GM10248 (cell line): ENCODE measurements at regions not wholly inside any gene's neighbourhood (a gene's known extent, or its start where the extent isn't known, plus 50 kb on each side); places are given as distances from the start of the nearest gene placed in this dataset.

Experiments
- CTCF ChIA-PET: fragments of 300-600 bp; sonication (Branson Sonifier 250); formaldehyde crosslinking; extraction: SDS; loops from one replicate; lab custom pipeline; 2021; ENCODE audit warnings: antibody characterized with exemption; lab: Yijun Ruan, JAX
- POLR2A ChIA-PET: fragments of 350-650 bp; sonication (Branson Sonifier 250); formaldehyde crosslinking; extraction: SDS; loops from one replicate; lab custom pipeline; 2020; ENCODE audit warnings: antibody characterized with exemption; lab: Yijun Ruan, JAX
- DNase-seq: peaks from one replicate; pipeline ENCODE4 v3.0.0; 2012; ENCODE audit errors: extremely low spot score
- CTCF ChIP-seq: IDR thresholded peaks from 2 replicates; pipeline ENCODE4 v1.5.1; 2012; ENCODE audit warnings: mild to moderate bottlenecking, low read depth; ENCODE audit errors: extremely low read depth, missing control alignments, control extremely low read depth

GRCh38 chr9:108489567-108489966, 366.2 kb downstream of the ACTL7B start:
- no peak for TF ChIP-seq CTCF
- POLR2A ChIA-PET = no interaction called here
- CTCF ChIA-PET = no interaction called here
- DNase-seq = no peak

GRCh38 chr9:108486831-108487230, 369.0 kb downstream of the ACTL7B start:
- DNase-seq = no peak
- ChIA-PET POLR2A (no interaction called here), CTCF (interaction anchor here (1.0 kb wide), 1 partner anchor 18 kb away, joined by 3 read pairs; no protein-coding TSS in a partner anchor)
- no peak for TF ChIP-seq CTCF

GRCh38 chr9:108484468-108484867, 371.3 kb downstream of the ACTL7B start:
- ChIA-PET CTCF (no interaction called here), POLR2A (no interaction called here)
- no peak for TF ChIP-seq CTCF

GRCh38 chr9:108483676-108484075, 372.1 kb downstream of the ACTL7B start:
- no peak for TF ChIP-seq CTCF
- CTCF ChIA-PET = no interaction called here
- DNase-seq = no peak
- POLR2A ChIA-PET = no interaction called here

More at GRCh38 chr9:108484468-108484867, 371.3 kb downstream of the ACTL7B start:
- DNase-seq = no peak

GRCh38 chr9:108479989-108480652, 375.7 kb downstream of the ACTL7B start:
- no peak for TF ChIP-seq CTCF
- DNase-seq = no peak
- ChIA-PET CTCF (interaction anchor here (1.1 to 1.4 kb wide), 2 partner anchors 12 to 39 kb away, joined by 3 read pairs; no protein-coding TSS in a partner anchor), POLR2A (no interaction called here)

- TF ChIP-seq CTCF = no peak
- CTCF ChIA-PET = interaction anchor here (1.3 kb wide), 2 partner anchors 11 to 34 kb away, joined by 3 read pairs; no protein-coding TSS in a partner anchor
- no peak for DNase-seq
- POLR2A ChIA-PET = no interaction called here
Measured at GRCh38 chr9:108478431-108479332, 377.1 kb downstream of the ACTL7B start.
